WTC11 (cell line): ENCODE measurements at regions not wholly inside any gene's neighbourhood (a gene's known extent, or its start where the extent isn't known, plus 50 kb on each side); places are given as distances from the start of the nearest gene placed in this dataset.

Source experiments
- ATAC-seq: fragments of 200-7000 bp; cut with Tn5 transposase; 2 replicates; pipeline ENCODE4 v1.10.0; 2021; ENCODE audit warnings: mild to moderate bottlenecking, moderate library complexity
- CTCF ChIA-PET: fragments of 300-600 bp; sonication (Branson Sonifier 250); formaldehyde crosslinking; loops from one replicate; lab custom pipeline; 2021; ENCODE audit warnings: antibody characterized with exemption; lab: Charles Lee
- POLR2A ChIA-PET: fragments of 350-600 bp; sonication (Branson Sonifier 250); formaldehyde crosslinking; loops from one replicate; lab custom pipeline; 2021; ENCODE audit warnings: antibody characterized with exemption; lab: Charles Lee
- DNase-seq: peaks from one replicate; pipeline ENCODE4 v3.0.0; 2021; ENCODE audit warnings: low spot score
- H3K27ac Mint-ChIP-seq: 2 replicates; pipeline ENCODE4 v1.8.0; 2021; ENCODE audit warnings: mixed read lengths
- H3K27me3 Mint-ChIP-seq: 2 replicates; pipeline ENCODE4 v1.8.0; 2021; ENCODE audit warnings: low read depth, mild to moderate bottlenecking, moderate library complexity, mixed read lengths
- H3K36me3 Mint-ChIP-seq: 2 replicates; pipeline ENCODE4 v1.8.0; 2021; ENCODE audit warnings: mixed read lengths
- H3K4me1 Mint-ChIP-seq: 2 replicates; pipeline ENCODE4 v1.8.0; 2022; ENCODE audit warnings: mixed read lengths
- H3K4me3 Mint-ChIP-seq: 2 replicates; pipeline ENCODE4 v1.8.0; 2021; ENCODE audit warnings: mild to moderate bottlenecking, moderate library complexity, mixed read lengths
- H3K9me3 Mint-ChIP-seq: 2 replicates; pipeline ENCODE4 v1.8.0; 2021; ENCODE audit warnings: mixed read lengths
- CBFB ChIP-seq: sonication (generic); formaldehyde crosslinking; IDR thresholded peaks from 2 replicates; pipeline ENCODE4 v1.8.1; 2022; ENCODE audit warnings: mild to moderate bottlenecking, low read depth, missing genetic modification reagents
- GABPB1 ChIP-seq: sonication (generic); formaldehyde crosslinking; IDR thresholded peaks from 2 replicates; pipeline ENCODE4 v1.8.1; 2023; ENCODE audit warnings: mild to moderate bottlenecking, missing genetic modification reagents
- HMGA2 ChIP-seq: fragments of 250-450 bp; sonication (Bioruptor Pico); IDR thresholded peaks from 2 replicates; pipeline ENCODE4 v1.4.0; 2021; ENCODE audit warnings: mild to moderate bottlenecking, moderate library complexity
- IRF2 ChIP-seq: sonication (generic); formaldehyde crosslinking; IDR thresholded peaks from 2 replicates; pipeline ENCODE4 v1.8.0; 2022; ENCODE audit warnings: low read depth, missing genetic modification reagents, borderline replicate concordance
- KAT7 ChIP-seq: sonication (generic); formaldehyde crosslinking; IDR thresholded peaks from 2 replicates; pipeline ENCODE4 v1.8.1; 2023; ENCODE audit warnings: missing genetic modification reagents, mild to moderate bottlenecking, borderline replicate concordance
- NFYB ChIP-seq: sonication (generic); formaldehyde crosslinking; conservative IDR thresholded peaks from 2 replicates; pipeline ENCODE4 v1.8.0; 2022; ENCODE audit warnings: low read depth, missing genetic modification reagents
- TEAD1 ChIP-seq: sonication (generic); formaldehyde crosslinking; IDR thresholded peaks from 2 replicates; pipeline ENCODE4 v1.8.0; 2022; ENCODE audit warnings: mild to moderate bottlenecking, missing genetic modification reagents
- ZNF138 ChIP-seq: sonication (generic); formaldehyde crosslinking; conservative IDR thresholded peaks from 2 replicates; pipeline ENCODE4 v1.8.1; 2022; ENCODE audit warnings: mild to moderate bottlenecking, moderate library complexity, missing genetic modification reagents
- ZNF219 ChIP-seq: sonication (generic); formaldehyde crosslinking; IDR thresholded peaks from 2 replicates; pipeline ENCODE4 v1.8.0; 2023; ENCODE audit warnings: missing genetic modification reagents, mild to moderate bottlenecking, borderline replicate concordance
- ZNF671 ChIP-seq: fragments of 250-450 bp; sonication (Bioruptor Pico); IDR thresholded peaks from 2 replicates; pipeline ENCODE4 v1.8.0; 2021; ENCODE audit warnings: mild to moderate bottlenecking
- TF ChIP-seq, protein P1 (sequence below): sonication (generic); formaldehyde crosslinking; IDR thresholded peaks from 2 replicates; pipeline ENCODE4 v1.8.0; 2022; ENCODE audit warnings: mild to moderate bottlenecking, missing genetic modification reagents
- TF ChIP-seq, protein P2 (sequence below): sonication (generic); formaldehyde crosslinking; IDR thresholded peaks from 2 replicates; pipeline ENCODE4 v1.8.1; 2022; ENCODE audit warnings: low read depth, mild to moderate bottlenecking, moderate library complexity, missing genetic modification reagents, borderline replicate concordance
- TF ChIP-seq, protein P3 (sequence below): sonication (generic); formaldehyde crosslinking; IDR thresholded peaks from 2 replicates; pipeline ENCODE4 v1.8.1; 2023; ENCODE audit warnings: mild to moderate bottlenecking, missing genetic modification reagents
- TF ChIP-seq, protein P4 (sequence below): fragments of 250-450 bp; sonication (Bioruptor Pico); IDR thresholded peaks from 2 replicates; pipeline ENCODE4 v1.9.0; 2021; ENCODE audit warnings: moderate library complexity, mild to moderate bottlenecking, inconsistent platforms, borderline replicate concordance
- TF ChIP-seq, protein P5 (sequence below): sonication (generic); formaldehyde crosslinking; IDR thresholded peaks from 2 replicates; pipeline ENCODE4 v1.8.0; 2022; ENCODE audit warnings: missing genetic modification reagents
- TF ChIP-seq, protein P6 (sequence below): sonication (generic); formaldehyde crosslinking; conservative IDR thresholded peaks from 2 replicates; pipeline ENCODE4 v1.8.1; 2023; ENCODE audit warnings: mild to moderate bottlenecking, low read depth, missing genetic modification reagents, moderate library complexity

DNA sequence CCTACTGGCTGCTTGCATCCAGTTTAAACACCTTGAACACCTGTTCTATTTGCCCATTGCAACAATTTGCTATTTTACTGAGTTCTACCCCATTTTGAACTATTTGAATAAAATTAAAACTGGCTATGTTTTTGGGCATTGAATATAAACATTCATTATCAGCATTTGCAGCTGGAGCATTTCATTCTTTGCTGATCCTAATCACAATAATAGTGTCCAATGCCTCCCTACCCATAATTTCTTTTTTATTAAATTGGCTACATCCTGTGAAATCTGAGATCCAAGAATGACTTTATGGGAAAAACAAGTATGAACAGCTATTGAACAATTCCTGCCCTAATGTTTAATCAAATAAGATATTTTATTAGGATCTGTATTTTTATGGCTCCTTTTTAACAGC lies 447.9 kb downstream of the PLA2G4A start:
- Mint-ChIP-seq H3K27ac (no peak overlapping the region), H3K4me1 (no peaks in the 10 kb centered on the region), H3K36me3 (no peaks in the 10 kb centered on the region), H3K27me3 (no peaks in the 10 kb centered on the region), H3K4me3 (no peak overlapping the region), H3K9me3 (no peaks in the 10 kb centered on the region)
- ATAC-seq (no peak), DNase-seq (no peak)
- CTCF ChIA-PET: no interaction called here
- POLR2A ChIA-PET: no interaction called here
- TF ChIP-seq TEAD1 (CRISPR knock-in tag) (no peak), HMGA2 (no peak), IRF2 (CRISPR knock-in tag) (no peak), NFYB (CRISPR knock-in tag) (no peak), ZNF671 (CRISPR knock-in tag) (no peak), ZNF138 (CRISPR knock-in tag) (no peak)
- TF ChIP-seq, all 79 proteins: peak for 0

DNA sequence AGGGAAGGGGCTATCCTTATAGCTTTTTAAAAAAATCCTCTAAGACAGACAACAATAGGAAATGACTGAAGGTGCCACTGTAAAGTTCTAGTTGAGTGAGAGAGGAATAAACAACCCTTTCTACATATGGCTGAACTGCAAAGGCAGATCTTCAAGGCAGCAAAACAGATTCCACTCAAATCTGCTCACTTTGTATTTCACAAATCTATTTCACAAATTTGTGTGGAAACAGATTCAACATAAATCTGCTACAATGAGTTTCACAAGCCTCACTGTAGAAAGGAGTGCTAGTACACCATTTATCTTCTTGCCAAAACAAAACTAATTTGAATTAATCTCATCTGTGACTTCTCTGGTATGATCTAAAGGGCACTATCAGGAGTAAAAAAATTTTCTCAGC lies 451.3 kb downstream of the PLA2G4A start:
- no peak for ATAC-seq
- POLR2A ChIA-PET: no interaction called here
- TF ChIP-seq, protein P1, sequence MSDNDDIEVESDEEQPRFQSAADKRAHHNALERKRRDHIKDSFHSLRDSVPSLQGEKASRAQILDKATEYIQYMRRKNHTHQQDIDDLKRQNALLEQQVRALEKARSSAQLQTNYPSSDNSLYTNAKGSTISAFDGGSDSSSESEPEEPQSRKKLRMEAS (CRISPR knock-in tag): no peak
- TF ChIP-seq, protein P2, sequence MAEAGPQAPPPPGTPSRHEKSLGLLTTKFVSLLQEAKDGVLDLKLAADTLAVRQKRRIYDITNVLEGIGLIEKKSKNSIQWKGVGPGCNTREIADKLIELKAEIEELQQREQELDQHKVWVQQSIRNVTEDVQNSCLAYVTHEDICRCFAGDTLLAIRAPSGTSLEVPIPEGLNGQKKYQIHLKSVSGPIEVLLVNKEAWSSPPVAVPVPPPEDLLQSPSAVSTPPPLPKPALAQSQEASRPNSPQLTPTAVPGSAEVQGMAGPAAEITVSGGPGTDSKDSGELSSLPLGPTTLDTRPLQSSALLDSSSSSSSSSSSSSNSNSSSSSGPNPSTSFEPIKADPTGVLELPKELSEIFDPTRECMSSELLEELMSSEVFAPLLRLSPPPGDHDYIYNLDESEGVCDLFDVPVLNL (CRISPR knock-in tag): no peak
- no peak for TF ChIP-seq KAT7 (CRISPR knock-in tag)
- no peak for TF ChIP-seq ZNF219 (CRISPR knock-in tag)
- no peak for TF ChIP-seq GABPB1 (CRISPR knock-in tag)
- TF ChIP-seq, protein P3, sequence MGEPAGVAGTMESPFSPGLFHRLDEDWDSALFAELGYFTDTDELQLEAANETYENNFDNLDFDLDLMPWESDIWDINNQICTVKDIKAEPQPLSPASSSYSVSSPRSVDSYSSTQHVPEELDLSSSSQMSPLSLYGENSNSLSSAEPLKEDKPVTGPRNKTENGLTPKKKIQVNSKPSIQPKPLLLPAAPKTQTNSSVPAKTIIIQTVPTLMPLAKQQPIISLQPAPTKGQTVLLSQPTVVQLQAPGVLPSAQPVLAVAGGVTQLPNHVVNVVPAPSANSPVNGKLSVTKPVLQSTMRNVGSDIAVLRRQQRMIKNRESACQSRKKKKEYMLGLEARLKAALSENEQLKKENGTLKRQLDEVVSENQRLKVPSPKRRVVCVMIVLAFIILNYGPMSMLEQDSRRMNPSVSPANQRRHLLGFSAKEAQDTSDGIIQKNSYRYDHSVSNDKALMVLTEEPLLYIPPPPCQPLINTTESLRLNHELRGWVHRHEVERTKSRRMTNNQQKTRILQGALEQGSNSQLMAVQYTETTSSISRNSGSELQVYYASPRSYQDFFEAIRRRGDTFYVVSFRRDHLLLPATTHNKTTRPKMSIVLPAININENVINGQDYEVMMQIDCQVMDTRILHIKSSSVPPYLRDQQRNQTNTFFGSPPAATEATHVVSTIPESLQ (CRISPR knock-in tag): no peak
- TF ChIP-seq, protein P4, sequence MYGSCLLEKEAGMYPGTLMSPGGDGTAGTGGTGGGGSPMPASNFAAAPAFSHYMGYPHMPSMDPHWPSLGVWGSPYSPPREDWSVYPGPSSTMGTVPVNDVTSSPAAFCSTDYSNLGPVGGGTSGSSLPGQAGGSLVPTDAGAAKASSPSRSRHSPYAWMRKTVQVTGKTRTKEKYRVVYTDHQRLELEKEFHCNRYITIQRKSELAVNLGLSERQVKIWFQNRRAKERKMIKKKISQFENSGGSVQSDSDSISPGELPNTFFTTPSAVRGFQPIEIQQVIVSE: no peak
- TF ChIP-seq CBFB (CRISPR knock-in tag): no peak
- no peak for TF ChIP-seq ZNF138 (CRISPR knock-in tag)
- no peaks in the 10 kb centered on the region for H3K9me3 Mint-ChIP-seq
- H3K27ac Mint-ChIP-seq: no peak overlapping the region
- no peaks in the 10 kb centered on the region for H3K4me1 Mint-ChIP-seq
- no peaks in the 10 kb centered on the region for H3K27me3 Mint-ChIP-seq
- no peaks in the 10 kb centered on the region for H3K36me3 Mint-ChIP-seq
- no peak overlapping the region for H3K4me3 Mint-ChIP-seq
- CTCF ChIA-PET: no interaction called here
- no peak for DNase-seq

DNA sequence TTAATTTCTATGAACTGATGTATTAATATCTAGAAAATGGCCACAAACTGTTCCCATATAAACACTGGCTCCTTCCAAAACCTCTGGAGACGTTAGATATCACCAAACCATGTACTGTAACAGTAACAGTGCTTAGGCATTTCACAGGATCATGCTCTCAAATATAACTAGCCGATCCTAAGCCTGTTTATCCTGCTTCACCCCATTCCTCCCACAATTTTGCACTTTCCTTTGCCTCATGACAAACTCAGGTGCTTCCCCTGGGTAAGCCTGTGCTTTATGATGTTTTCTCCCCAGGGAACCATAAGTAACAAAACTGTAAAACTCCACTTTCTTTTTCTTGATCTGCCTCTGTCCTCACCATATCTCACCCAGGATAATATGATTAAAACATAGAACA lies 452.3 kb downstream of the PLA2G4A start:
- CTCF ChIA-PET: no interaction called here
- H3K27ac Mint-ChIP-seq: no peak overlapping the region

More for the DNA sequence above, 452.3 kb downstream of the PLA2G4A start:
- H3K27me3 Mint-ChIP-seq: no peaks in the 10 kb centered on the region
- ATAC-seq: no peak
- TF ChIP-seq, protein P5, sequence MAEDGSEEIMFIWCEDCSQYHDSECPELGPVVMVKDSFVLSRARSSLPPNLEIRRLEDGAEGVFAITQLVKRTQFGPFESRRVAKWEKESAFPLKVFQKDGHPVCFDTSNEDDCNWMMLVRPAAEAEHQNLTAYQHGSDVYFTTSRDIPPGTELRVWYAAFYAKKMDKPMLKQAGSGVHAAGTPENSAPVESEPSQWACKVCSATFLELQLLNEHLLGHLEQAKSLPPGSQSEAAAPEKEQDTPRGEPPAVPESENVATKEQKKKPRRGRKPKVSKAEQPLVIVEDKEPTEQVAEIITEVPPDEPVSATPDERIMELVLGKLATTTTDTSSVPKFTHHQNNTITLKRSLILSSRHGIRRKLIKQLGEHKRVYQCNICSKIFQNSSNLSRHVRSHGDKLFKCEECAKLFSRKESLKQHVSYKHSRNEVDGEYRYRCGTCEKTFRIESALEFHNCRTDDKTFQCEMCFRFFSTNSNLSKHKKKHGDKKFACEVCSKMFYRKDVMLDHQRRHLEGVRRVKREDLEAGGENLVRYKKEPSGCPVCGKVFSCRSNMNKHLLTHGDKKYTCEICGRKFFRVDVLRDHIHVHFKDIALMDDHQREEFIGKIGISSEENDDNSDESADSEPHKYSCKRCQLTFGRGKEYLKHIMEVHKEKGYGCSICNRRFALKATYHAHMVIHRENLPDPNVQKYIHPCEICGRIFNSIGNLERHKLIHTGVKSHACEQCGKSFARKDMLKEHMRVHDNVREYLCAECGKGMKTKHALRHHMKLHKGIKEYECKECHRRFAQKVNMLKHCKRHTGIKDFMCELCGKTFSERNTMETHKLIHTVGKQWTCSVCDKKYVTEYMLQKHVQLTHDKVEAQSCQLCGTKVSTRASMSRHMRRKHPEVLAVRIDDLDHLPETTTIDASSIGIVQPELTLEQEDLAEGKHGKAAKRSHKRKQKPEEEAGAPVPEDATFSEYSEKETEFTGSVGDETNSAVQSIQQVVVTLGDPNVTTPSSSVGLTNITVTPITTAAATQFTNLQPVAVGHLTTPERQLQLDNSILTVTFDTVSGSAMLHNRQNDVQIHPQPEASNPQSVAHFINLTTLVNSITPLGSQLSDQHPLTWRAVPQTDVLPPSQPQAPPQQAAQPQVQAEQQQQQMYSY (CRISPR knock-in tag): no peak
- TF ChIP-seq, protein P6, sequence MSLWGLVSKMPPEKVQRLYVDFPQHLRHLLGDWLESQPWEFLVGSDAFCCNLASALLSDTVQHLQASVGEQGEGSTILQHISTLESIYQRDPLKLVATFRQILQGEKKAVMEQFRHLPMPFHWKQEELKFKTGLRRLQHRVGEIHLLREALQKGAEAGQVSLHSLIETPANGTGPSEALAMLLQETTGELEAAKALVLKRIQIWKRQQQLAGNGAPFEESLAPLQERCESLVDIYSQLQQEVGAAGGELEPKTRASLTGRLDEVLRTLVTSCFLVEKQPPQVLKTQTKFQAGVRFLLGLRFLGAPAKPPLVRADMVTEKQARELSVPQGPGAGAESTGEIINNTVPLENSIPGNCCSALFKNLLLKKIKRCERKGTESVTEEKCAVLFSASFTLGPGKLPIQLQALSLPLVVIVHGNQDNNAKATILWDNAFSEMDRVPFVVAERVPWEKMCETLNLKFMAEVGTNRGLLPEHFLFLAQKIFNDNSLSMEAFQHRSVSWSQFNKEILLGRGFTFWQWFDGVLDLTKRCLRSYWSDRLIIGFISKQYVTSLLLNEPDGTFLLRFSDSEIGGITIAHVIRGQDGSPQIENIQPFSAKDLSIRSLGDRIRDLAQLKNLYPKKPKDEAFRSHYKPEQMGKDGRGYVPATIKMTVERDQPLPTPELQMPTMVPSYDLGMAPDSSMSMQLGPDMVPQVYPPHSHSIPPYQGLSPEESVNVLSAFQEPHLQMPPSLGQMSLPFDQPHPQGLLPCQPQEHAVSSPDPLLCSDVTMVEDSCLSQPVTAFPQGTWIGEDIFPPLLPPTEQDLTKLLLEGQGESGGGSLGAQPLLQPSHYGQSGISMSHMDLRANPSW (CRISPR knock-in tag): no peak
- no peak for TF ChIP-seq HMGA2
- TF ChIP-seq, protein P1 (CRISPR knock-in tag): no peak
- TF ChIP-seq, all 79 proteins: peak for 0
- POLR2A ChIA-PET: no interaction called here
- Mint-ChIP-seq H3K4me3 (no peak overlapping the region), H3K36me3 (no peaks in the 10 kb centered on the region), H3K9me3 (no peaks in the 10 kb centered on the region), H3K4me1 (no peaks in the 10 kb centered on the region)
- DNase-seq: no peak
